ENCODE measurements at regions not wholly inside any gene's neighbourhood (a gene's known extent, or its start where the extent isn't known, plus 50 kb on each side); places are given as distances from the start of the nearest gene placed in this dataset.

DNA sequence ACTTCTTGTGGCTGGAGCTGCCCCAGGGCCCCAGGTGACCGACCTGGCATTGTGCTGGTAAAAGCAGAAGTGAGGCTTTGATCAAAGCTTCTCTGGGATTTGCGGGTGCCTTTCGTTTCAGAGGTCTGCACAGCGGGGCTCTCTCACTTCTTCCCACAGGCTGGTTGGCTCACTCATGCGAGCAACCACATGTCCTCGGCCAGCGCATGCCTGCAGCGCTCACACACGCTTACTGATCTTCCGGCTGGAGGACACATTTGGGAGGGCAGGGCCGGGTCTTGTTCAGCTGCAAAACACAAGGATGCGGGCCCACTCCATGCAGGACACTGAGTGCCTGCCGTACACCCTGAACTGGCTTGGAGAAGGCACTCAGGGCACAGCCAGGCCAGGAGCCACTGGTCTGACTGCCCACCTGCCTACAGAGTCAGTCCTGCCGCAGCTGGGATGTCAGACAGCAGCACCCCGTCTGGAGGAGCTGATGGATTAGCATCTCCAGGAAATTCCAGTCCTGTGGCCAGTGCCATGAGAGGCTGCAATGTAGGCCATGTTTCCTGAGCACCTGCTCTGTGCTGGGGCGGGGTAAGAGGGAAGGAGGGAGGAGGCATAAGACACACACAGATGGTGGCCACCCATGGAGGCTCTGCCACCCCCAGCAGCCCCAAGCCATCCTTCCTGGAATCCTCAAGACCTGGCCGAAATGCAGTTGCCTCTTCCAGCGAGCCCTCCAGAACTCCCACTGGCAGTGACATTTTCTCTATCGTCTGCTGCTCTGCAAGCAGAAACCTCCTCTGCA is 1383.2 kb downstream of the BRD1 start:
- in situ Hi-C loops (cut with MboI; ENCODE audit: low sequenced_read_pairs) = no loop called here
- Histone ChIP-seq H3K4me1 (ENCODE audit: control insufficient read depth, insufficient read depth, low read length) (no peaks in the 10 kb centered on the region), H2BK120ac (ENCODE audit: low read depth, low read length) (no peak overlapping the region), H2AK5ac (ENCODE audit: low read depth, low read length) (no peak overlapping the region), H2AK9ac (replicated peaks; ENCODE audit: low read depth, low read length, poor library complexity) (no peak overlapping the region), H3K14ac (replicated peaks; ENCODE audit: low read depth, low read length) (no peak overlapping the region), H3K56ac (ENCODE audit: extremely low read depth, insufficient read depth, low read length) (no peak overlapping the region), H2BK5ac (ENCODE audit: low read depth, low read length, poor library complexity, severe bottlenecking) (no peak overlapping the region), H4K20me1 (ENCODE audit: insufficient read depth, low read length) (no peaks in the 10 kb centered on the region), H3K36me3 (ENCODE audit: control insufficient read depth, insufficient read depth, low read length) (no peaks in the 10 kb centered on the region), H3K23ac (ENCODE audit: low read depth, low read length) (no peak overlapping the region), H3K4me3 (ENCODE audit: insufficient read depth, low read depth, low read length) (no peak overlapping the region), H4K91ac (ENCODE audit: insufficient read depth, low read depth, low read length) (no peak overlapping the region), H3K4me2 (ENCODE audit: low read depth, low read length) (no peak overlapping the region), H2BK20ac (ENCODE audit: low read depth, low read length) (no peak overlapping the region), H2AFZ (replicated peaks; ENCODE audit: low read length, poor library complexity) (no peak overlapping the region), H3K79me1 (ENCODE audit: low read depth in 1 of 2, low read length in 2 of 2) (no peaks in the 10 kb centered on the region), H3K9me1 (ENCODE audit: insufficient read depth, low read length) (no peaks in the 10 kb centered on the region), H3K18ac (ENCODE audit: low read depth, low read length) (no peak overlapping the region), H3K27me3 (ENCODE audit: control insufficient read depth, insufficient read depth, low read length) (no peaks in the 10 kb centered on the region), H4K8ac (ENCODE audit: low read depth in 2 of 2, low read length in 2 of 2) (no peak overlapping the region), H3K9me3 (ENCODE audit: control insufficient read depth, insufficient read depth, low read length) (peaks cover 66% of the 10 kb centered on the region), H2BK15ac (ENCODE audit: low read depth, low read length) (no peak overlapping the region), H3K4ac (ENCODE audit: low read depth, low read length) (no peak overlapping the region), H4K5ac (ENCODE audit: low read depth, low read length) (no peak overlapping the region), H3K9ac (ENCODE audit: low read depth, low read length) (no peak overlapping the region), H3K27ac (ENCODE audit: insufficient read depth, low read length) (no peak overlapping the region)
- BruUV-seq (replicated peaks) = no TSS peak
- intact Hi-C loops (cut with micrococcal nuclease) = no loop called here
- TF ChIP-seq MXI1 (IDR thresholded peaks at IDR 0.05; ENCODE audit: borderline replicate concordance, low read depth, low read length) = no peak
- TF ChIP-seq CHD1 (IDR thresholded peaks at IDR 0.05; ENCODE audit: low read depth, low read length) = no peak
- no peak for TF ChIP-seq POLR2A (IDR thresholded peaks at IDR 0.05; ENCODE audit: low read depth, low read length)
- no peak for TF ChIP-seq MAFK (IDR thresholded peaks at IDR 0.05; ENCODE audit: low read depth, low read length)
- TF ChIP-seq BHLHE40 (IDR thresholded peaks at IDR 0.05; ENCODE audit: low read depth, low read length) = no peak
- no peak for TF ChIP-seq RFX5 (IDR thresholded peaks at IDR 0.05; ENCODE audit: low read depth, low read length)
- dilution Hi-C loops (cut with HindIII; ENCODE audit: low sequenced_read_pairs, unreplicated experiment) = no loop called here
- CTCF ChIA-PET = interaction anchor here (0.6 kb wide), 1 partner anchor 9 kb away, joined by 4 read pairs; no protein-coding TSS in a partner anchor
- WGBS, 2 experiments (ENCODE audit: extremely low coverage in 2 of 2, insufficient read length in 1 of 2) = 38% methylated on average over 5 of the region's 19 CpGs; no CpG with 5 or more reads in 1 of the 2 experiments
- POLR2A ChIA-PET (ENCODE audit: unreplicated experiment) = no interaction called here
- DNase-seq (no peak), ATAC-seq (ENCODE audit: low read depth) (no peak)

Data from IMR-90 (cell line).